Ammon's horn (tissue), 1 donor: ENCODE measurements at regions not wholly inside any gene's neighbourhood (a gene's known extent, or its start where the extent isn't known, plus 50 kb on each side); places are given as distances from the start of the nearest gene placed in this dataset.

Experiments
- DNase-seq: peaks from one replicate; pipeline ENCODE4 v3.0.0-alpha.2; 2016; ENCODE audit warnings: low spot score

- DNase-seq: peak; percentile 80
Measured at GRCh38 chr12:27179400-27180214, 64.5 kb upstream of the STK38L start.

GRCh38 chr12:27180906-27181505 lies 63.1 kb upstream of the STK38L start:
- DNase-seq: no peak

GRCh38 chr12:27183342-27183741 lies 60.7 kb upstream of the STK38L start:
- no peak for DNase-seq

GRCh38 chr12:27185234-27186021 lies 58.7 kb upstream of the STK38L start:
- no peak for DNase-seq

GRCh38 chr12:27186022-27186839 lies 57.9 kb upstream of the STK38L start:
- no peak for DNase-seq

GRCh38 chr12:27187697-27188096 lies 56.4 kb upstream of the STK38L start:
- DNase-seq: no peak

- no peak for DNase-seq
Measured at GRCh38 chr12:27190761-27191160, 53.3 kb upstream of the STK38L start.

- no peak for DNase-seq
Measured at GRCh38 chr12:27191531-27191930, 52.6 kb upstream of the STK38L start.

- no peak for DNase-seq
Measured at GRCh38 chr12:27192118-27192802, 51.8 kb upstream of the STK38L start.

- no peak for DNase-seq
Measured at GRCh38 chr12:27193106-27193505, 51.0 kb upstream of the STK38L start.

GRCh38 chr12:27193854-27194544 lies 50.1 kb upstream of the STK38L start:
- DNase-seq: no peak
